ENCODE measurements at regions not wholly inside any gene's neighbourhood (a gene's known extent, or its start where the extent isn't known, plus 50 kb on each side); places are given as distances from the start of the nearest gene placed in this dataset.

GRCh38 chr1:186616511-186616910, 63.7 kb downstream of the PTGS2 start:
- ATAC-seq (no peak), DNase-seq (ENCODE audit: low spot score) (no peak)
- Mint-ChIP-seq H3K4me3 (no peak overlapping the region), H3K4me1 (no peaks in the 10 kb centered on the region), H3K27ac (no peak overlapping the region), H3K9me3 (peaks cover 20% of the 10 kb centered on the region), H3K36me3 (no peaks in the 10 kb centered on the region), H3K27me3 (ENCODE audit: low read depth) (no peaks in the 10 kb centered on the region)
- CTCF ChIA-PET: no interaction called here
- no peak for TF ChIP-seq TCF7 (CRISPR knock-in tag; IDR thresholded peaks at IDR 0.05; ENCODE audit: low read depth)
- TF ChIP-seq KAT7 (CRISPR knock-in tag; IDR thresholded peaks at IDR 0.05; ENCODE audit: borderline replicate concordance): no peak
- no peak for TF ChIP-seq PRRX2 (CRISPR knock-in tag; IDR thresholded peaks at IDR 0.05)
- no peak for TF ChIP-seq NR2C2 (CRISPR knock-in tag; IDR thresholded peaks at IDR 0.05)
- no peak for TF ChIP-seq ZNF425 (CRISPR knock-in tag; conservative IDR thresholded peaks at IDR 0.05)
- TF ChIP-seq ZBTB21 (CRISPR knock-in tag; IDR thresholded peaks at IDR 0.05; ENCODE audit: borderline replicate concordance): no peak
- no peak for TF ChIP-seq CDX4 (CRISPR knock-in tag; IDR thresholded peaks at IDR 0.05; ENCODE audit: borderline replicate concordance)
- no peak for TF ChIP-seq ZNF396 (CRISPR knock-in tag; IDR thresholded peaks at IDR 0.05; ENCODE audit: borderline replicate concordance)
- TF ChIP-seq RORB (CRISPR knock-in tag; IDR thresholded peaks at IDR 0.05): no peak
- TF ChIP-seq ATF3 (CRISPR knock-in tag; conservative IDR thresholded peaks at IDR 0.05): no peak
- TF ChIP-seq ZNF232 (CRISPR knock-in tag; IDR thresholded peaks at IDR 0.05): no peak
- TF ChIP-seq TP53 (CRISPR knock-in tag; IDR thresholded peaks at IDR 0.05): no peak
- POLR2A ChIA-PET: no interaction called here

- Mint-ChIP-seq H3K27me3 (ENCODE audit: low read depth) (no peaks in the 10 kb centered on the region), H3K27ac (no peak overlapping the region), H3K4me1 (no peaks in the 10 kb centered on the region), H3K9me3 (peaks cover 20% of the 10 kb centered on the region), H3K4me3 (no peak overlapping the region), H3K36me3 (no peaks in the 10 kb centered on the region)
- DNase-seq (ENCODE audit: low spot score) (no peak), ATAC-seq (no peak)
- POLR2A ChIA-PET: no interaction called here
- CTCF ChIA-PET: interaction anchor here (1.2 kb wide), 1 partner anchor 240 kb away, joined by 3 read pairs; the partner anchor contains the start of gene TPR
- TF ChIP-seq ZNF219 (CRISPR knock-in tag; IDR thresholded peaks at IDR 0.05; ENCODE audit: borderline replicate concordance) (no peak), KAT7 (CRISPR knock-in tag; IDR thresholded peaks at IDR 0.05; ENCODE audit: borderline replicate concordance) (no peak), ZNF532 (CRISPR knock-in tag; IDR thresholded peaks at IDR 0.05; ENCODE audit: borderline replicate concordance) (no peak), EMX1 (CRISPR knock-in tag; IDR thresholded peaks at IDR 0.05) (no peak), ZNF138 (CRISPR knock-in tag; conservative IDR thresholded peaks at IDR 0.05) (no peak), ZNF425 (CRISPR knock-in tag; conservative IDR thresholded peaks at IDR 0.05) (no peak), CTCF (IDR thresholded peaks at IDR 0.05) (no peak), JAZF1 (CRISPR knock-in tag; IDR thresholded peaks at IDR 0.05) (no peak), NFE2L1 (CRISPR knock-in tag; IDR thresholded peaks at IDR 0.05) (no peak), ZNF512 (CRISPR knock-in tag; IDR thresholded peaks at IDR 0.05; ENCODE audit: borderline replicate concordance) (no peak), FOXK1 (CRISPR knock-in tag; IDR thresholded peaks at IDR 0.05) (no peak)
Observed at GRCh38 chr1:186615332-186615731, 64.9 kb downstream of the PTGS2 start.
